ENCODE measurements at regions not wholly inside any gene's neighbourhood (a gene's known extent, or its start where the extent isn't known, plus 50 kb on each side); places are given as distances from the start of the nearest gene placed in this dataset.
"Not testable (repeated sequence)": the region's sequence is repeated elsewhere in the genome, so short reads cannot be mapped to it uniquely, and the experiment has no call there.

GRCh38 chr17:64741038-64741641, 79.0 kb upstream of the SMURF2 start:
- H3K4me1 Mint-ChIP-seq (ENCODE audit: low read depth): peaks cover 22% of the 10 kb centered on the region
- ATAC-seq (replicated peaks in 1 of 2) (no peak), DNase-seq (no peak)

GRCh38 chr17:64739316-64740058, 77.4 kb upstream of the SMURF2 start:
- H3K4me3 Mint-ChIP-seq: no peak overlapping the region
- H3K27me3 Mint-ChIP-seq (ENCODE audit: low read depth): no peaks in the 10 kb centered on the region
- no peak overlapping the region for H3K27ac Mint-ChIP-seq
- H3K9me3 Mint-ChIP-seq: no peaks in the 10 kb centered on the region
- peak; percentile 40 to 49 for ATAC-seq (replicated peaks in 1 of 2)
- DNase-seq: no peak
- no peaks in the 10 kb centered on the region for H3K36me3 Mint-ChIP-seq (ENCODE audit: insufficient read depth in 2 of 2)
- peaks cover 23% of the 10 kb centered on the region for H3K4me1 Mint-ChIP-seq (ENCODE audit: low read depth)

More at GRCh38 chr17:64741038-64741641, 79.0 kb upstream of the SMURF2 start:
- Mint-ChIP-seq H3K4me3 (no peak overlapping the region), H3K9me3 (no peaks in the 10 kb centered on the region), H3K27me3 (ENCODE audit: low read depth) (no peaks in the 10 kb centered on the region), H3K36me3 (ENCODE audit: insufficient read depth in 2 of 2) (no peaks in the 10 kb centered on the region), H3K27ac (no peak overlapping the region)

- H3K9me3 Mint-ChIP-seq: no peaks in the 10 kb centered on the region
- ATAC-seq (replicated peaks in 1 of 2): peak; percentile 53 to 65
- H3K27ac Mint-ChIP-seq: no peak overlapping the region
- peaks cover 23% of the 10 kb centered on the region for H3K4me1 Mint-ChIP-seq (ENCODE audit: low read depth)
- H3K4me3 Mint-ChIP-seq: no peak overlapping the region
- peak; percentile 35 to 40 for DNase-seq
- H3K27me3 Mint-ChIP-seq (ENCODE audit: low read depth): no peaks in the 10 kb centered on the region
- no peaks in the 10 kb centered on the region for H3K36me3 Mint-ChIP-seq (ENCODE audit: insufficient read depth in 2 of 2)
Measured at GRCh38 chr17:64736804-64737492, 74.8 kb upstream of the SMURF2 start.

- H3K9me3 Mint-ChIP-seq: no peaks in the 10 kb centered on the region
- no peak overlapping the region for H3K4me3 Mint-ChIP-seq
- H3K27me3 Mint-ChIP-seq (ENCODE audit: low read depth): no peaks in the 10 kb centered on the region
- H3K4me1 Mint-ChIP-seq (ENCODE audit: low read depth): peaks cover 12% of the 10 kb centered on the region
- H3K36me3 Mint-ChIP-seq (ENCODE audit: insufficient read depth in 2 of 2): no peaks in the 10 kb centered on the region
- no peak overlapping the region for H3K27ac Mint-ChIP-seq
- DNase-seq (no peak), ATAC-seq (replicated peaks in 1 of 2) (no peak)
Measured at GRCh38 chr17:64732336-64733006, 70.4 kb upstream of the SMURF2 start.

- not testable (repeated sequence) for ATAC-seq (replicated peaks in 1 of 2); H3K9me3 Mint-ChIP-seq; H3K4me1 Mint-ChIP-seq (ENCODE audit: low read depth); H3K27me3 Mint-ChIP-seq (ENCODE audit: low read depth); H3K4me3 Mint-ChIP-seq; DNase-seq; H3K27ac Mint-ChIP-seq; H3K36me3 Mint-ChIP-seq (ENCODE audit: insufficient read depth in 2 of 2)
Measured at GRCh38 chr17:64730023-64730422, 67.9 kb upstream of the SMURF2 start.

GRCh38 chr17:64729201-64729600, 67.1 kb upstream of the SMURF2 start:
- DNase-seq (no peak), ATAC-seq (replicated peaks in 1 of 2) (no peak)
- Mint-ChIP-seq H3K4me3 (no peak overlapping the region), H3K4me1 (ENCODE audit: low read depth) (no peaks in the 10 kb centered on the region), H3K27me3 (ENCODE audit: low read depth) (no peaks in the 10 kb centered on the region), H3K9me3 (no peaks in the 10 kb centered on the region), H3K36me3 (ENCODE audit: insufficient read depth in 2 of 2) (no peaks in the 10 kb centered on the region), H3K27ac (no peak overlapping the region)

GRCh38 chr17:64728041-64728695, 66.1 kb upstream of the SMURF2 start:
- no peak for DNase-seq
- H3K36me3 Mint-ChIP-seq (ENCODE audit: insufficient read depth in 2 of 2): no peaks in the 10 kb centered on the region
- no peak for ATAC-seq (replicated peaks in 1 of 2)

GRCh38 chr17:64726025-64726424, 63.9 kb upstream of the SMURF2 start:
- not testable (repeated sequence) for H3K36me3 Mint-ChIP-seq (ENCODE audit: insufficient read depth in 2 of 2); H3K4me3 Mint-ChIP-seq; H3K27ac Mint-ChIP-seq; H3K27me3 Mint-ChIP-seq (ENCODE audit: low read depth); H3K9me3 Mint-ChIP-seq; ATAC-seq (replicated peaks in 1 of 2); H3K4me1 Mint-ChIP-seq (ENCODE audit: low read depth); DNase-seq

More at GRCh38 chr17:64728041-64728695, 66.1 kb upstream of the SMURF2 start:
- no peak overlapping the region for H3K4me3 Mint-ChIP-seq
- H3K9me3 Mint-ChIP-seq: no peaks in the 10 kb centered on the region
- no peaks in the 10 kb centered on the region for H3K27me3 Mint-ChIP-seq (ENCODE audit: low read depth)
- no peaks in the 10 kb centered on the region for H3K4me1 Mint-ChIP-seq (ENCODE audit: low read depth)
- no peak overlapping the region for H3K27ac Mint-ChIP-seq

- not testable (repeated sequence) for H3K9me3 Mint-ChIP-seq; H3K4me1 Mint-ChIP-seq (ENCODE audit: low read depth); H3K27ac Mint-ChIP-seq; ATAC-seq (replicated peaks in 1 of 2); H3K4me3 Mint-ChIP-seq; H3K27me3 Mint-ChIP-seq (ENCODE audit: low read depth); DNase-seq; H3K36me3 Mint-ChIP-seq (ENCODE audit: insufficient read depth in 2 of 2)
Measured at GRCh38 chr17:64724246-64724645, 62.1 kb upstream of the SMURF2 start.

- Mint-ChIP-seq H3K27ac (no peak overlapping the region), H3K4me1 (ENCODE audit: low read depth) (no peaks in the 10 kb centered on the region), H3K27me3 (ENCODE audit: low read depth) (no peaks in the 10 kb centered on the region), H3K9me3 (no peaks in the 10 kb centered on the region), H3K36me3 (ENCODE audit: insufficient read depth in 2 of 2) (no peaks in the 10 kb centered on the region), H3K4me3 (no peak overlapping the region)
- no peak for ATAC-seq (replicated peaks in 1 of 2)
- DNase-seq: no peak
Measured at GRCh38 chr17:64723781-64724180, 61.7 kb upstream of the SMURF2 start.

- not testable (repeated sequence) for ATAC-seq (replicated peaks in 1 of 2)
Measured at GRCh38 chr17:64721556-64721955, 59.4 kb upstream of the SMURF2 start.

GRCh38 chr17:64720253-64720652, 58.1 kb upstream of the SMURF2 start:
- not testable (repeated sequence) for H3K27me3 Mint-ChIP-seq (ENCODE audit: low read depth); ATAC-seq (replicated peaks in 1 of 2); H3K9me3 Mint-ChIP-seq

More at GRCh38 chr17:64721556-64721955, 59.4 kb upstream of the SMURF2 start:
- not testable (repeated sequence) for H3K9me3 Mint-ChIP-seq; H3K27ac Mint-ChIP-seq; H3K36me3 Mint-ChIP-seq (ENCODE audit: insufficient read depth in 2 of 2); DNase-seq; H3K27me3 Mint-ChIP-seq (ENCODE audit: low read depth); H3K4me3 Mint-ChIP-seq; H3K4me1 Mint-ChIP-seq (ENCODE audit: low read depth)

More at GRCh38 chr17:64720253-64720652, 58.1 kb upstream of the SMURF2 start:
- DNase-seq; H3K27ac Mint-ChIP-seq; H3K4me3 Mint-ChIP-seq; H3K4me1 Mint-ChIP-seq (ENCODE audit: low read depth); H3K36me3 Mint-ChIP-seq (ENCODE audit: insufficient read depth in 2 of 2): not testable (repeated sequence)

All from activated T-cell treated with anti-CD3 and anti-CD28 coated beads, Interleukin-2, amount 50 U/mL, for 72 hours (primary cell).